Stomach smooth muscle (tissue), 2 donors: ENCODE measurements at regions not wholly inside any gene's neighbourhood (a gene's known extent, or its start where the extent isn't known, plus 50 kb on each side); places are given as distances from the start of the nearest gene placed in this dataset.

Experiments used
- H3K27ac ChIP-seq: one replicate; pipeline ENCODE4 v1.7.0; 2013; ENCODE audit warnings: mild to moderate bottlenecking, low read length, inconsistent platforms
- H3K27me3 ChIP-seq, 2 donors: one replicate each; pipeline ENCODE4 v1.7.0; 2013; ENCODE audit warnings: low read length in 2 of 2; ENCODE audit not compliant: insufficient read depth in 2 of 2, control insufficient read depth in 1 of 2
- H3K36me3 ChIP-seq, 2 donors: one replicate each; pipeline ENCODE4 v1.7.0; 2013; ENCODE audit warnings: low read length in 2 of 2; ENCODE audit not compliant: control insufficient read depth in 2 of 2, insufficient read depth in 2 of 2
- H3K4me1 ChIP-seq: one replicate; pipeline ENCODE4 v1.7.0; 2013; ENCODE audit warnings: low read length; ENCODE audit not compliant: control insufficient read depth, insufficient read depth
- H3K4me3 ChIP-seq, 2 donors: one replicate each; pipeline ENCODE4 v1.7.0; 2013; ENCODE audit warnings: low read length in 2 of 2
- H3K9ac ChIP-seq, 2 donors: one replicate each; pipeline ENCODE4 v1.7.0; 2013; ENCODE audit warnings: low read length in 2 of 2, mild to moderate bottlenecking in 1 of 2
- H3K9me3 ChIP-seq, 2 donors: one replicate each; pipeline ENCODE4 v1.7.0; 2013; ENCODE audit warnings: low read length in 2 of 2; ENCODE audit not compliant: control insufficient read depth in 2 of 2
- donor health status: healthy.
- donor health status: Pancreatic carcinoma.

DNA sequence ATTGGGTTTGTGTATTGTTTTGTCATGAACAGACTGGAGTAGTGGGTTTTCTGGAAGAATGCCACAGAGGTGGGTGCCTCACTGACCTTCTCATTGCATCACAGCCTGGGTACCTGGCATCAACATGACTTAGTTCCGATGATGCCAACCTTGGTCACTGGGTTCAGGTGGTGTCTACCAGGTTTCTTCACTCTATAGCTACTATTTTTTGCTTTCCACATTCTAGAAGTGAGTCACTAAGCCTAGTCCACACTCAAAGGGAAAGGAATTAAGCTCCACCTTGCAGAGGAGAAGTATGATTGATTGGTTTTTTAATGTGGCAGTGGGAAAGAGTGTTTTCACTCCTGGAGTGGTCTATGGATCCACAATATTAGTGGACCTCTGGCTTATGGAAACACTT is 391.9 kb downstream of the DMRT2 start:
- Histone ChIP-seq H3K4me1 (no peaks in the 10 kb centered on the region), H3K36me3 (no peaks in the 10 kb centered on the region), H3K9me3 (no peaks in the 10 kb centered on the region), H3K4me3 (no peak overlapping the region), H3K27me3 (no peaks in the 10 kb centered on the region), H3K27ac (no peak overlapping the region), H3K9ac (no peak overlapping the region)

DNA sequence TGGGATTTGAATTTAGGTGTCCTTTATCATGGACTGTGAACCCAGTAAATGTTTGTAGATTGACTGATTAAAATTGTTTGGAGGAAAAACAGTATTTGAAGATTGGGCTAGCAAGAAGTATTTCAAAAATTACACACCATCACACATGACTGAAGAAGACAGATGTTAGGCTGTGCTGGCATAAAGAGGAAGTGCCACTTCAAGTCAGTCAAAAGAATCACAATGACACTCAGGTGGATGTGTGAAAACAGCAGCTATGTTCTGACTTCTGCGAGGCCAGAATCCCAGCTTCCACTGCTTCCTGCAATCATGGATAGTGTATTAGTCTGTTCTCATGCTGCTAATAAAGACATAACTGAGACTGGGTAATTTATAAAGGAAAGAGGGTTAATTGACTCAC is 393.3 kb downstream of the DMRT2 start:
- H3K4me1 ChIP-seq = no peaks in the 10 kb centered on the region
- no peaks in the 10 kb centered on the region for H3K36me3 ChIP-seq
- no peak overlapping the region for H3K27ac ChIP-seq
- no peaks in the 10 kb centered on the region for H3K27me3 ChIP-seq
- H3K9ac ChIP-seq = no peak overlapping the region
- no peaks in the 10 kb centered on the region for H3K9me3 ChIP-seq
- H3K4me3 ChIP-seq = no peak overlapping the region

DNA sequence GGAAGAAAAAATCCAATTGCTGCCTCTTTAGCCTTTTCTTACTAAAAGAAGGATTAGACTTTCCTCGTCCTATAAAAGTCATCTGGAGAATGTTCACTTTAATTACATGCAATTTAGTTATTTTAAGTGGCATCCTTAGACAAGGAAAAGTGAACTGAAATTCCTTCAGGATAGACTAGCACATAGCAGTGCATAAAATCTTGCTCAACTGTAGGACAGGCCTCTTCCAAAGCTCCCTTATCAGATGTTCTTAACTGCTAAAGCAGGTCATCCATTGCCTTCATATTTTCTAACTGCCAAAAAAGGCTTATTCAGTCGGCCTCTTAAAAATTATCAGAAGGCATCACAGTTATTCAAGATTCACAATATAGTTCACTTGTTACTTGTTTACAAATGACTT is 396.5 kb downstream of the DMRT2 start:
- Histone ChIP-seq H3K27me3 (no peaks in the 10 kb centered on the region), H3K36me3 (no peaks in the 10 kb centered on the region), H3K27ac (no peak overlapping the region), H3K4me1 (no peaks in the 10 kb centered on the region), H3K9ac (no peak overlapping the region), H3K9me3 (no peaks in the 10 kb centered on the region), H3K4me3 (no peak overlapping the region)

DNA sequence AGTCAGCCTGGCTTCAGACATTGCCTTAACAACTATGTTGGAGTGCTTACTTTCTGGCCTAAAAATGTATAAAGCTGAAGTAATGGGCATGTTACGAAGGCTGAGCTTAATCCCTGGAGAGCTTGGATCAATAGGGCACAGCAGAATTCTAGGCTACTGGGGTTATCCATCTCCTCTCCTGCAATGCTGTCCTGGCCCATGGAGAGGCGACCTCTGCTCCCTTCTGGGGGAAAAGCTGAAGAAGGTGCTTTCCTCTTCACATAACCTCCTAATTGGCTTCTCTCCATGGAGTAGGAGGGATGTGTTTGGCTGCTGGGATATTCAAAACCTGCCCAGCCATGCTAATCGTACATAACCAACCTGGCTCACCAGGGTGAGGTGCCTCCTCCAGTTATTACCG is 403.5 kb downstream of the DMRT2 start:
- H3K4me1 ChIP-seq = no peaks in the 10 kb centered on the region
- H3K27ac ChIP-seq = no peak overlapping the region
- no peak overlapping the region for H3K9ac ChIP-seq

DNA sequence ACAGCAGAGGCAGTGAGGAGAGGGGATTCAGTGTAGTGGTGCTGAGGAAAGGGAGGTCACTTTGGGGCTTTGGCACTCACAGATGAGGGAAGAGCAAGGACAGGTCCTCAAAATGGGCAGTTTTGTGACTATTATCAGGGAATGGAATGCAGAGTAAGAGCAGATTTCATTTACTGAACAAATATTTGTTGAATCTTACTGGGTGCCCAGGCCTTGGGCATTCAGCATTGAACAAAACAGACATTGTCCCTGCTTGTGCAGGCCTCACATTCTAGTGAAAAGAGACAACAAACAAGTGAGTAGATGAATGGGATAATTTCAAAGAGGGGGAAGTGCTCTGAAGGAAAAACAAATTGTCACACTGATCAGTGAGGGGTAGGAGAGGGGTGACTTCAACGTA is 404.1 kb downstream of the DMRT2 start:
- Histone ChIP-seq H3K9ac (no peak overlapping the region), H3K36me3 (no peaks in the 10 kb centered on the region), H3K9me3 (no peaks in the 10 kb centered on the region), H3K27me3 (no peaks in the 10 kb centered on the region), H3K4me1 (no peaks in the 10 kb centered on the region), H3K4me3 (no peak overlapping the region), H3K27ac (no peak overlapping the region)

More for the DNA sequence above, 403.5 kb downstream of the DMRT2 start:
- Histone ChIP-seq H3K36me3 (no peaks in the 10 kb centered on the region), H3K4me3 (no peak overlapping the region), H3K9me3 (no peaks in the 10 kb centered on the region), H3K27me3 (no peaks in the 10 kb centered on the region)

DNA sequence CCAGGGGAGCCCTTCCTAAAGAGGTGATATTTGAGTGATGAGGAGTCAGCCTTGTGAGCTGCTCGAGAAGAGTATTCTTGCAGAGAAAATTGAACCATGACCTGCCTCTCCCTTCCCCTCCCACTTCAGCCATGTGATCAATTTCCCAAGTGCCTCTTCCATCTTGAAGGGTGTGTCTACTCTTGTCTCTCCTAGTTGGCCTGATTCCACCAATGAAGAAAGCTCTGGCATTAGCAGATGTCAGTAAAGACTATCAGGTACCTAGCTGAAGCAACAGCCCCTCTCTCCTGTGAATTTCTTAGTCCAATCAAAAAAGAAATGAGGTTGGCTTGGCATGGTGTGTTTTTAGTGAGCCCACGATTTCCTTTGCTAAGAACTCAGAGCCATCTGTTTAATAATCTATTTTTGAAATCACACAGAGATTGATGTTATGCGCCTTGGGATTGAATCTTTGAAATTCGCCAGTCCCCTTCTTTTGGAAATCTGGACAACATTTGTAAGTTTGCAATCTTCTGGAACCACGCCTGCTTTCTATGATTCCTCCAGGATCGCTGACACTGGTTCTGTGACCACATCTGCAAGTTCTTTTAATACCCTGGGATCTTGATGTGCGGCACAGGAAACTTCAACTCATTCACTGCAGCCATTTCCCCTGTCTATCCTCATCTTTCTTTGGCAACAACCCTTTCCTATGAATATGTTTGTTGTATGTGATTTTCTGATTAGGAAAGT is 404.6 kb downstream of the DMRT2 start:
- Histone ChIP-seq H3K9ac (no peak overlapping the region), H3K27ac (no peak overlapping the region), H3K4me3 (no peak overlapping the region), H3K27me3 (no peaks in the 10 kb centered on the region), H3K36me3 (no peaks in the 10 kb centered on the region), H3K9me3 (no peaks in the 10 kb centered on the region), H3K4me1 (no peaks in the 10 kb centered on the region)

DNA sequence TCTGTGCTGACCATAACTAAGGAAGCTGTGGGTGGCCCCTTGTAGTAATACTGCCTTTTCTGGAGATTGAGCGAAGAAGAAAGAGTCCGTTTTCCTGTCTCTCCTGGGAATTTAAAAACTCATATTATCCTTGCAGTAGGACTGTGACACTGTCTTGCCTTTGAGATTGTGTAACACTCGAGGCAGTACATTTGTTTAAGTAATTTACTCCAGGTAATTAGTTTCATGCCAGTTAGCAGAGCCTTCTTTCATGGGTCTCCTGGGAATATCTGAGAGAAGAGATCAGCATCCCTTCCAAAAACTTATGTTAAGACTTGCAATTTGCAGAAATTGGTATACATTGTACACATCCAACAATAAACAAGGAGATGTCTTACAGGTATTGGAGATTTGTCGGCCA is 405.6 kb downstream of the DMRT2 start:
- H3K9me3 ChIP-seq = no peaks in the 10 kb centered on the region
- no peak overlapping the region for H3K9ac ChIP-seq
- no peaks in the 10 kb centered on the region for H3K27me3 ChIP-seq
- H3K36me3 ChIP-seq = no peaks in the 10 kb centered on the region
- H3K4me3 ChIP-seq = no peak overlapping the region
- H3K27ac ChIP-seq = no peak overlapping the region
- H3K4me1 ChIP-seq = no peaks in the 10 kb centered on the region

DNA sequence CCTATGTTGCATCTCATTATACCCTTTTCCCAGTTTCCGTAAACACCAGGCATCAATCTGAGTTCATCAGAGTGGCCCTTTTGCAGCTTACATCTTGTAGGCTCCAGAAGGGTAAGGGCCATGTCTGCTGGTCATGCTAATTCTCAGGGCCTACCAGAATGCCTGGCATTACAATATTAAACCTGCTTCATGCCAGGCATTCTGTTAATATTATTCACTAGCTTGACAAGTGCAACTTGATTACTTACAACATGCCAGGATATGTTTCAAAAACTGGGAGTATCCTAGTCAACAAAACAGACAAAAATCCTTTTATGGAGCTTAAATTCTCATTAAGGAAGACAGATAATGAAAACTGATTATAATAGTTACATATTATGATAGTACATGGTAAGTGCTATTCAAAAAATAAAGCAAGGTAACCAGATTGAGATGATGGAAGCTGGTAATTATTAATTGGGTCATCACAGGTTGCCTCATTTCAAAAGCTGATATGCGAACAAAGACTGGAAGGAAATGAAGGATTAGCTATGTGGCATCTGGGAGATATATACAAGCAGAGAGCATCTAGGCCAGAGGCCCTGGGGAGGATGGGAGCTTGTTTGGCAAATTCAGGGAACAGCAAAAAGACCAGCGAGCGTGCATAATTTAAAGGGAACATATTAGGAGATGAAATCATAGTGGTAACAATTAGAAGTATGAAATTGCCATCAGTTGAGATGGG is 406.3 kb downstream of the DMRT2 start:
- no peaks in the 10 kb centered on the region for H3K27me3 ChIP-seq
- no peaks in the 10 kb centered on the region for H3K36me3 ChIP-seq
- no peaks in the 10 kb centered on the region for H3K9me3 ChIP-seq
- no peak overlapping the region for H3K4me3 ChIP-seq
- H3K4me1 ChIP-seq = no peaks in the 10 kb centered on the region
- H3K9ac ChIP-seq = no peak overlapping the region
- H3K27ac ChIP-seq = no peak overlapping the region

DNA sequence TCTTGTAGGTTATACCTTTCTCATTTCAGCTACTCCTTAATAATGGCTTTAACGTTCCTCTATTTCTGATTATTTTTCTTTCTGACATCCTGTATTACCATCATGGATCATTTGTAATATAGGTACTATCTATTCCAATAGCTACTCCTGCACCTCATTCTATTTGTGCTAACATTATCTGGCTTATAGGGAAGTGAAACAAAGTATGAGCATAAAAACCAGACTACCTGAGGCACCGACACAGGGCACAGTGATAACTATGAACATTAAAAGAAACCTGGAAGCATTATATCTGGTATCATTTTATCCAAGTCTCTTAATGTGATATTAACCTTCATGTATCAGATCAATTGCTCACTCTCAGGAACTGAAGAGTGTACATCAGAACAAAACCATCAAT is 407.3 kb downstream of the DMRT2 start:
- no peaks in the 10 kb centered on the region for H3K36me3 ChIP-seq
- H3K4me3 ChIP-seq = no peak overlapping the region
- no peaks in the 10 kb centered on the region for H3K27me3 ChIP-seq
- H3K9ac ChIP-seq = no peak overlapping the region
- no peak overlapping the region for H3K27ac ChIP-seq
- H3K4me1 ChIP-seq = no peaks in the 10 kb centered on the region
- H3K9me3 ChIP-seq = no peaks in the 10 kb centered on the region

DNA sequence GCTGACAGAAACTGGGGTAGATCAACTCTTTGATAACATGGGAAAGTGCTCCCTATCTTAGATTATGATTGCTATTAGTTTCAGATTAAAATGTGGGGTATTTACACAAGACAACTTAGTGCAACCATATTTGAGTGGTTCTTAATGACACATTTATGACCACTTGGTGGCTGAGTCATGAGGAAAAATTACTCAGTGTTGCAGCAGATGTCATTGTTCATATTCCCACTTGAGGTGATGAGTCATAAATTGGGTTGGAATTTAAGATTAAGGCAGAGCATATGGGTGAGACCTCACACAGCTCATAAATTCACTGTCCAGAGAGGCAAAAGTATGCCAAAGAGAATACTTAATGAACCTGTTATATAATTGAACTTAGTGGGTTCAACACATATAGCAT is 408.3 kb downstream of the DMRT2 start:
- Histone ChIP-seq H3K27ac (no peak overlapping the region), H3K4me3 (no peak overlapping the region), H3K27me3 (no peaks in the 10 kb centered on the region), H3K9me3 (no peaks in the 10 kb centered on the region), H3K36me3 (no peaks in the 10 kb centered on the region), H3K4me1 (no peaks in the 10 kb centered on the region), H3K9ac (no peak overlapping the region)

DNA sequence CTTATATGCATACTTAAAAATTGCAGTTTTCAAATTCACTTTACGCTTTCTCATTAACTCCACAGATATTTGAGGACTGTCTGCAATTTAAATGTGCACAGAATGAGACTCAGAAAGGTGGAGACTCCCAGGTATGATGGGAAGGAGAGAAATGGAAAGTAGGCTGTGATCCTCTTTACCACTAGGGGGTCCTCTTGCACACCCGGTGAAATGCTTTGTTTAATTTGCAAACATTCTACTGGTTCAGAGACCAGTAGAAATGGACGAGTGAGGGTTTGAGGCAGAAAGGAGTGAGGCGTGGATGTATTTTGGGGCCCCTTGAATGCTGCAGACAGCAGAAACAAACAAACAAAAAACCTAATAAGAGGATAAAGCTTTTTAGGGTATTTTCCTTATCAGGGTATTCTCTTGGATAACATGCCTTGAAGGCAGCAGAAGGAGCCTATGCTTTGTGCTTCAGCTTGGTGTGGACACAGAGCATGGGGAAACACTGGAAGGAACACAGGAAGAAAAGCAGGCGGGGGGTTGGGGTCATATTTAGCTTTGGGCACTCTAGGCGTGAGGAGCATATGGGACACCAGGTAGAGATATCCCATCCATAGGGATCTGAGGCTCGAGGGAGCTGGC is 410.1 kb downstream of the DMRT2 start:
- Histone ChIP-seq H3K36me3 (no peaks in the 10 kb centered on the region), H3K27me3 (no peaks in the 10 kb centered on the region), H3K4me1 (no peaks in the 10 kb centered on the region), H3K27ac (no peak overlapping the region), H3K9me3 (no peaks in the 10 kb centered on the region), H3K4me3 (no peak overlapping the region), H3K9ac (no peak overlapping the region)
